K562 (cell line): ENCODE measurements at regions not wholly inside any gene's neighbourhood (a gene's known extent, or its start where the extent isn't known, plus 50 kb on each side); places are given as distances from the start of the nearest gene placed in this dataset.

Experiments used
- ATAC-seq: fragments of 200-7000 bp; cut with Tn5 transposase; 3 replicates; pipeline ENCODE4 v1.9.1; 2020; ENCODE audit warnings: moderate library complexity
- BruUV-seq: library from RNA; stranded (reverse); fragments of 400-500 nt; replicated peaks from 2 replicates; lab custom pipeline; 2021; lab: Mats Ljungman, UMichigan
- CTCF ChIA-PET: fragments of 300-600 bp; formaldehyde crosslinking; extraction: SDS; loops from one replicate; lab custom pipeline; 2021; ENCODE audit warnings: low intra/inter-chr PET ratio; lab: Yijun Ruan, JAX
- POLR2A ChIA-PET: fragments of 300-600, 350-650 bp; sonication (Branson Sonifier 250); formaldehyde crosslinking; extraction: SDS; loops from one replicate; lab custom pipeline; 2021; ENCODE audit warnings: antibody characterized with exemption, inconsistent platforms; lab: Yijun Ruan, JAX
- DNase-seq, 4 experiments: peaks; one replicate each; pipeline versions ENCODE4 v3.0.0 to v3.0.0-alpha.2; 2011 to 2018; ENCODE audit warnings: low spot score in 3 of 4, mixed read lengths in 3 of 4; ENCODE audit errors: extremely low read depth in 1 of 4
- FAIRE-seq: peaks from 2 replicates; lab custom pipeline; 2011; peaks lifted over from hg19 to GRCh38; lab: Jason Lieb, UNC
- H2AFZ ChIP-seq: 2 replicates; pipeline ENCODE4 v1.6.0; 2011; ENCODE audit warnings: low read depth, low read length, control low read depth, inconsistent platforms
- H3K27ac ChIP-seq: fragments of 200-600 bp; 3 replicates; pipeline ENCODE4 v1.8.0; 2011; ENCODE audit warnings: low read depth, mild to moderate bottlenecking, control low read depth, inconsistent platforms, low read length, moderate library complexity, mixed read lengths; ENCODE audit errors: extremely low read depth
- H3K27me3 ChIP-seq, 2 experiments: fragments of 300-600 bp in 1 of 2; 2 replicates in 1 of 2; 3 replicates in 1 of 2; pipeline versions ENCODE4 v1.6.0 to v1.8.0; 2011; ENCODE audit warnings: inconsistent platforms in 2 of 2, low read length in 2 of 2, mild to moderate bottlenecking in 1 of 2, mixed read lengths in 1 of 2, moderate library complexity in 1 of 2; ENCODE audit not compliant: control insufficient read depth in 2 of 2, insufficient read depth in 2 of 2
- H3K36me3 ChIP-seq: fragments of 300-600 bp; 3 replicates; pipeline ENCODE4 v1.8.0; 2011; ENCODE audit warnings: mild to moderate bottlenecking, low read length, inconsistent platforms; ENCODE audit not compliant: control insufficient read depth, insufficient read depth
- H3K4me1 ChIP-seq, 2 experiments: fragments of 200-600 bp in 1 of 2; replicated peaks in 1 of 2; 2 replicates in 1 of 2; 3 replicates in 1 of 2; pipeline versions ENCODE4 v1.5.1 to v1.8.0; 2011; ENCODE audit warnings: inconsistent platforms in 2 of 2, low read length in 2 of 2, mild to moderate bottlenecking in 1 of 2, mixed read lengths in 1 of 2, moderate library complexity in 1 of 2; ENCODE audit not compliant: control insufficient read depth in 2 of 2, insufficient read depth in 2 of 2
- H3K4me2 ChIP-seq: 2 replicates; pipeline ENCODE4 v1.6.1; 2011; ENCODE audit warnings: low read length, control low read depth, inconsistent platforms, mixed read lengths; ENCODE audit not compliant: insufficient read depth
- H3K4me3 ChIP-seq: fragments of 200-600 bp; sonication (generic), shearing (Covaris generic); 2 replicates; pipeline ENCODE4 v1.5.1; 2016; ENCODE audit warnings: control low read depth, inconsistent platforms
- H3K79me2 ChIP-seq: fragments of 200-600 bp; 3 replicates; pipeline ENCODE4 v1.8.0; 2011; ENCODE audit warnings: low read length, inconsistent platforms; ENCODE audit not compliant: control insufficient read depth, insufficient read depth
- H3K9ac ChIP-seq, 2 experiments: 2 replicates each; pipeline versions ENCODE4 v1.6.0 to v1.6.1; 2011; ENCODE audit warnings: low read depth in 2 of 2, low read length in 2 of 2, control low read depth in 1 of 2, inconsistent platforms in 1 of 2, mild to moderate bottlenecking in 1 of 2, mixed read lengths in 1 of 2; ENCODE audit not compliant: insufficient read depth in 1 of 2
- H3K9me1 ChIP-seq: one replicate; pipeline ENCODE4 v1.6.0; 2011; ENCODE audit warnings: inconsistent platforms, mild to moderate bottlenecking, low read length, moderate library complexity; ENCODE audit not compliant: control insufficient read depth, insufficient read depth
- H3K9me3 ChIP-seq: replicated peaks from 2 replicates; pipeline ENCODE4 v1.5.1; 2011; ENCODE audit warnings: low read depth, low read length, inconsistent platforms; ENCODE audit not compliant: control insufficient read depth, insufficient read depth
- H4K20me1 ChIP-seq: replicated peaks from 2 replicates; pipeline ENCODE4 v1.6.1; 2011; ENCODE audit warnings: low read length, inconsistent platforms, mixed read lengths; ENCODE audit not compliant: control insufficient read depth, insufficient read depth
- NFIC ChIP-seq: fragments of 450-650 bp; IDR thresholded peaks from 2 replicates; pipeline ENCODE4 v1.6.1; 2017; ENCODE audit warnings: mild to moderate bottlenecking, inconsistent platforms
- THRA ChIP-seq: fragments of 450-650 bp; IDR thresholded peaks from 2 replicates; pipeline ENCODE4 v1.6.1; 2017; ENCODE audit warnings: mild to moderate bottlenecking, moderate library complexity
- ZBTB40 ChIP-seq, 2 experiments: fragments of 450-650 bp in 1 of 2; sonication (generic) in 1 of 2; formaldehyde crosslinking in 1 of 2; IDR thresholded peaks; 2 replicates each; pipeline versions ENCODE4 v1.7.1 to v1.9.0; 2016 to 2022; ENCODE audit warnings: inconsistent platforms in 1 of 2, mild to moderate bottlenecking in 1 of 2, missing genetic modification reagents in 1 of 2
- ZNF197 ChIP-seq: fragments of 200-800 bp; sonication (Bioruptor generic); IDR thresholded peaks from 2 replicates; pipeline ENCODE4 v1.6.1; 2016; ENCODE audit warnings: low read depth, missing genetic modification characterization, missing compliant biosample characterization
- ZNF23 ChIP-seq: fragments of 250-450 bp; sonication (Bioruptor Pico); IDR thresholded peaks from 2 replicates; pipeline ENCODE4 v1.4.0; 2020; ENCODE audit warnings: mild to moderate bottlenecking
- WGBS: fragments of 100-300 bp; shearing (Covaris generic); methylation state at CpG from one replicate; pipeline ENCODE4 v1.1.6; 2016; ENCODE audit warnings: low coverage, mixed read lengths; ENCODE audit not compliant: insufficient coverage; ENCODE audit errors: missing lambda C conversion rate; 5-methylcytosine and 5-hydroxymethylcytosine counted together
- in situ Hi-C: fragments of 300-500 bp; cut with MboI; formaldehyde crosslinking; loops from 4 replicates; pipeline ENCODE4 v1.15.0; 2018; ENCODE audit warnings: inconsistent platforms, mixed read lengths
- intact Hi-C: fragments of 100-400 bp; cut with micrococcal nuclease; formaldehyde crosslinking; loops from 2 replicates; pipeline ENCODE4 v1.14.2; 2022

DNA sequence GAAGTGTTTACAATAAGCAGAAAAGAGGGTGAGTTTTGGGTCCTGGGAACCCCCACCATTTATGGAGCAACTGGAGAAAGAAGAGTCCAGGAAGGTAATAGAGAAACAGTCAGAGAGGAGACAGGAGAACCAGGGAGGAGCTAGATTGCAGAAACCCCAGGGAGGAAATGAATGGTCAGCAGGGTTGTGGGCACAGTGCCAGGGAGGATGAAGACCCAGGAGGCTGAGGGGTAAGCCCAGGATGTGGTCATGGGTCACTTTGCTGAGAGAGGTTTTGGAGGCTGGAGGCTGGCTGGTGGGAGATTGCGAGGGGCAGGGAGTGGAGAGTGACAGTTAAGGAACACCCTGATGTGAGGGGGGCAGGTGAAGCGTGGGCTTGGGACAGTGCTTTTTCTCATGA is 169.9 kb upstream of the CSF3R start:
- Histone ChIP-seq H2AFZ (no peak overlapping the region), H3K36me3 (no peaks in the 10 kb centered on the region), H3K4me3 (no peak overlapping the region), H3K4me1 (no peaks in the 10 kb centered on the region), H3K9me1 (no peaks in the 10 kb centered on the region), H3K79me2 (no peaks in the 10 kb centered on the region), H3K4me2 (no peak overlapping the region), H3K27me3 (peaks cover 0 to 29% of the 10 kb centered on the region in 2 experiments; a peak in 4 of 5 replicates)
- intact Hi-C loops (no loop called here), in situ Hi-C loops (no loop called here)
- BruUV-seq: no TSS peak
- CTCF ChIA-PET: no interaction called here
- DNase-seq (no peak), FAIRE-seq (no peak)
- POLR2A ChIA-PET: no interaction called here
- no peak for TF ChIP-seq ZNF197 (CRISPR knock-in tag)
- peak; percentile 46 for TF ChIP-seq NFIC
- TF ChIP-seq ZBTB40 (IDR thresholded peaks at IDR 0.05): no peak
- no peak for TF ChIP-seq ZBTB40 (CRISPR knock-in tag; IDR thresholded peaks at IDR 0.05)
- TF ChIP-seq ZNF23 (CRISPR knock-in tag): no peak
- no peak for TF ChIP-seq THRA
- TF ChIP-seq, all 486 proteins: peak for 1
- Histone ChIP-seq H3K9me3 (no peaks in the 10 kb centered on the region), H3K9ac (no peak overlapping the region), H4K20me1 (peaks cover 6% of the 10 kb centered on the region; the same call in 1 of the 2 replicates), H3K27ac (no peak overlapping the region)
- no peak for ATAC-seq
- 0% methylated on average over 2 of the region's 2 CpGs for WGBS
